Activated naive CD4-positive, alpha-beta T cell treated with anti-CD3 and anti-CD28 coated beads for 36 hours (primary cell): ENCODE measurements at regions not wholly inside any gene's neighbourhood (a gene's known extent, or its start where the extent isn't known, plus 50 kb on each side); places are given as distances from the start of the nearest gene placed in this dataset.
"Not testable (repeated sequence)": the region's sequence is repeated elsewhere in the genome, so short reads cannot be mapped to it uniquely, and the experiment has no call there.

Experiments used
- CTCF ChIA-PET: fragments of 350-600 bp; sonication (Branson Sonifier 250); formaldehyde crosslinking; loops from one replicate; lab custom pipeline; 2021; ENCODE audit warnings: antibody characterized with exemption; lab: Charles Lee
- DNase-seq: peaks from one replicate; pipeline ENCODE4 v3.0.0-alpha.2; 2020
- H3K27ac Mint-ChIP-seq: one replicate; pipeline ENCODE4 v1.8.0; 2021; ENCODE audit warnings: mild to moderate bottlenecking, mixed read lengths
- H3K27me3 Mint-ChIP-seq: one replicate; pipeline ENCODE4 v1.8.0; 2021; ENCODE audit warnings: low read depth, mixed read lengths
- H3K36me3 Mint-ChIP-seq: one replicate; pipeline ENCODE4 v1.8.0; 2021; ENCODE audit warnings: low read depth, mixed read lengths
- H3K4me1 Mint-ChIP-seq: one replicate; pipeline ENCODE4 v1.8.0; 2021; ENCODE audit warnings: low read depth, mixed read lengths
- H3K4me3 Mint-ChIP-seq: one replicate; pipeline ENCODE4 v1.8.0; 2021; ENCODE audit warnings: mild to moderate bottlenecking, moderate library complexity, mixed read lengths
- H3K9me3 Mint-ChIP-seq: one replicate; pipeline ENCODE4 v1.8.0; 2021; ENCODE audit warnings: mixed read lengths
- intact Hi-C: fragments of 100-400 bp; cut with micrococcal nuclease; formaldehyde crosslinking; loops from one replicate; pipeline ENCODE4 v1.15.1; 2023

- CTCF ChIA-PET: no interaction called here
- intact Hi-C loops: no loop called here
- Mint-ChIP-seq H3K4me3 (no peak overlapping the region), H3K27me3 (peaks cover 2% of the 10 kb centered on the region), H3K9me3 (peaks cover 2% of the 10 kb centered on the region), H3K27ac (no peak overlapping the region), H3K36me3 (no peaks in the 10 kb centered on the region), H3K4me1 (no peaks in the 10 kb centered on the region)
- DNase-seq: no peak
These were observed 184.9 kb downstream of the NAF1 start for GRCh38 chr4:162981823-162982222.

GRCh38 chr4:162978398-162978797, 188.3 kb downstream of the NAF1 start:
- H3K9me3 Mint-ChIP-seq: no peaks in the 10 kb centered on the region
- no peaks in the 10 kb centered on the region for H3K36me3 Mint-ChIP-seq
- CTCF ChIA-PET: interaction anchor here (0.6 kb wide), 1 partner anchor 445 kb away, joined by 5 read pairs; no protein-coding TSS in a partner anchor
- intact Hi-C loops: no loop called here
- H3K27ac Mint-ChIP-seq: no peak overlapping the region
- no peak overlapping the region for H3K4me3 Mint-ChIP-seq
- H3K4me1 Mint-ChIP-seq: no peaks in the 10 kb centered on the region
- no peak for DNase-seq
- peaks cover 2% of the 10 kb centered on the region for H3K27me3 Mint-ChIP-seq

DNA sequence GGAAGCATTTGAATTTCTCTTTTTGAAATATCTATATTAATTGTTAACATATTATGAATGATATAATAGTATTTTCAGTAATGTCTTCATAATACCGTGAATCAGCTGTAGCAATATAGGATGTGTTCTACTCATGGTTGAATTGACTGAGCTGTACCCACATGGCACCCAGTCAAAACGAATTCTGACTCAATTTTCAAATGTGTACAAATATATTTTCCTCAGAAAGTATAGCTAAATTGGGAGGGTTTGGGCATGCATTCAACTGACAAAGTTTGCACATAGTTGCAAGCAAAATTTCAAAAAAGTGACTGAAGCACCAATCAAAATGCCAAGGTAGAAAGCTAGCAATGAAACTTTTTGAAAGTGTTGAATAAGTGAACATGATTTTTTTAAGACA, 188.9 kb downstream of the NAF1 start:
- Mint-ChIP-seq H3K27me3 (peaks cover 2% of the 10 kb centered on the region), H3K36me3 (no peaks in the 10 kb centered on the region), H3K4me3 (no peak overlapping the region), H3K9me3 (no peaks in the 10 kb centered on the region), H3K27ac (no peak overlapping the region), H3K4me1 (no peaks in the 10 kb centered on the region)
- CTCF ChIA-PET: interaction anchor here (0.6 kb wide), 1 partner anchor 444 kb away, joined by 5 read pairs; no protein-coding TSS in a partner anchor
- intact Hi-C loops: no loop called here
- no peak for DNase-seq

DNA sequence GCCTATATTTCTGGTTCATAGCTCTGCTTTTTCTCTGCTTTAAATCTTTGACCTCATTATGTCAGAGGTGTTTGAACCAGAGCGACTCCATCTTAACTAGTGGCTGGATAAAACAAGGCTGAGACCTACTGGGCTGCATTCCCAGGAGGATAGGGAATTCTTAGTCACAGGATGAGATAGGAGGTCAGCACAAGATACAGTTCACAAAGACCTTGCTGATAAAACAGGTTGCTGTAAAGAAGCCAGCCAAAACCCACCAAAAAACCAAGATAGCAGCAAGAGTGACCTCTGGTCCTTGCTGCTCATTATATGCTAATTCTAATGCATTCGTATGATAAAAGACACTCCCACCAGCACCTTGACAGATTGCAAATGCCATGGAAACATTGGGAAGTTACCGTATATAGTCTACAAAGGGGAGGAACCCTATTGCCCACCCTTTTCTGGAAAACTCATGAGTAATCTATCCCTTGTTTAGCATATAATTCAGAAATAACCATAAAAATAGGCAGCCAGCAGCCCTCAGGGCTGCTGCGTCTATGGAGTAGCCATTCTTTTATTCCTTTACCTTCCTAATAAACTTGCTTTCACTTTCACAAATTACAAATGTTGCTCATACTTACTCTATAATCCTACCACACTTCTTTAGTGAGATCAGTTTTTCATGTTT, 193.9 kb downstream of the NAF1 start:
- H3K4me1 Mint-ChIP-seq: no peaks in the 10 kb centered on the region
- intact Hi-C loops: no loop called here
- no peaks in the 10 kb centered on the region for H3K9me3 Mint-ChIP-seq
- no peaks in the 10 kb centered on the region for H3K27me3 Mint-ChIP-seq
- H3K27ac Mint-ChIP-seq: no peak overlapping the region
- H3K36me3 Mint-ChIP-seq: no peaks in the 10 kb centered on the region
- CTCF ChIA-PET: no interaction called here
- H3K4me3 Mint-ChIP-seq: no peak overlapping the region
- DNase-seq: no peak

- peaks cover 2% of the 10 kb centered on the region for H3K27me3 Mint-ChIP-seq
- no peaks in the 10 kb centered on the region for H3K4me1 Mint-ChIP-seq
- no peak for DNase-seq
- H3K9me3 Mint-ChIP-seq: peaks cover 6% of the 10 kb centered on the region
- H3K4me3 Mint-ChIP-seq: no peak overlapping the region
- H3K27ac Mint-ChIP-seq: no peak overlapping the region
- intact Hi-C loops: no loop called here
- CTCF ChIA-PET: no interaction called here
- no peaks in the 10 kb centered on the region for H3K36me3 Mint-ChIP-seq
These were observed 197.5 kb downstream of the NAF1 start for GRCh38 chr4:162969194-162969593.

DNA sequence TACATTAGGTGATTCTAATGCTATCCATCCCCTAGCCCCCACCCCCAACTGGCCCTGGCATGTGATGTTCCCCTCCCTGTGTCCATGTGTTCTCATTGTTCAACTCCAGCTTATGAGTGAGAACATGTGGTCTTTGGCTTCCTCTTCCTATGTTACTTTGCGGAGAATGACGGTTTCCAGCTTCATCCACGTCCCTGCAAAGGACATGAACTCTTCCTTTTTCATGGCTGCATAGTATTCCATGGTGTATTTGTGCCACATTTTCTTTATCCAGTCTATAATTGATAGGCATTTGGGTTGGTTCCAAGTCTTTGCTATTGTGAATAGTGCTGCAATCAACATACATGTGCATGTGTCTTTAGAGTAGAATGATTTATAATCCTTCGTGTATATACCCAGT, 200.7 kb downstream of the NAF1 start:
- H3K27ac Mint-ChIP-seq, H3K9me3 Mint-ChIP-seq, DNase-seq, H3K4me1 Mint-ChIP-seq, H3K4me3 Mint-ChIP-seq, intact Hi-C loops, H3K36me3 Mint-ChIP-seq, CTCF ChIA-PET, H3K27me3 Mint-ChIP-seq: not testable (repeated sequence)

DNA sequence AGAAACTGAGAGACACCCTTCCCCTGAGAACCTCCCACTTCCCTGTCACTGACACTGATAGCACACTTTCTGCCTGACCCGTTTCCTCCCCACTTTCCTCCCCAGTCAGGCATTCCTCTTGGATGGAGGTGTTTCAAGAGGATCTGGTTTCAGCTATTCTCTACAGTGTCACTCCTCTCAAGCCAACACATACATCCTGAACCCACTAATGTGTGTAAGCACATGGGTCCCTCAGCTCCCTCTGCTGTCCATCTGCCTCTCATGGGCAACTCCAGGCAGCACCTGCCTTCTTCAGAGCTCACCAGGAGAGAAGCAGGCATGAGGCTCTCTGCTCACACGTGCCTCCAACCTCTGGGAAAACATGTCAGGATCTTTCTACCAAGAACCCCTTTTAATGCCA, 207.6 kb downstream of the NAF1 start:
- peaks cover 1% of the 10 kb centered on the region for H3K9me3 Mint-ChIP-seq
- peak; percentile 7 for DNase-seq
- H3K27ac Mint-ChIP-seq: no peak overlapping the region
- CTCF ChIA-PET: interaction anchor here (1.1 kb wide), 1 partner anchor 372 kb away, joined by 3 read pairs; no protein-coding TSS in a partner anchor
- no peak overlapping the region for H3K4me3 Mint-ChIP-seq
- intact Hi-C loops: no loop called here
- no peaks in the 10 kb centered on the region for H3K4me1 Mint-ChIP-seq
- H3K27me3 Mint-ChIP-seq: peaks cover under 1% of the 10 kb centered on the region
- no peaks in the 10 kb centered on the region for H3K36me3 Mint-ChIP-seq

DNA sequence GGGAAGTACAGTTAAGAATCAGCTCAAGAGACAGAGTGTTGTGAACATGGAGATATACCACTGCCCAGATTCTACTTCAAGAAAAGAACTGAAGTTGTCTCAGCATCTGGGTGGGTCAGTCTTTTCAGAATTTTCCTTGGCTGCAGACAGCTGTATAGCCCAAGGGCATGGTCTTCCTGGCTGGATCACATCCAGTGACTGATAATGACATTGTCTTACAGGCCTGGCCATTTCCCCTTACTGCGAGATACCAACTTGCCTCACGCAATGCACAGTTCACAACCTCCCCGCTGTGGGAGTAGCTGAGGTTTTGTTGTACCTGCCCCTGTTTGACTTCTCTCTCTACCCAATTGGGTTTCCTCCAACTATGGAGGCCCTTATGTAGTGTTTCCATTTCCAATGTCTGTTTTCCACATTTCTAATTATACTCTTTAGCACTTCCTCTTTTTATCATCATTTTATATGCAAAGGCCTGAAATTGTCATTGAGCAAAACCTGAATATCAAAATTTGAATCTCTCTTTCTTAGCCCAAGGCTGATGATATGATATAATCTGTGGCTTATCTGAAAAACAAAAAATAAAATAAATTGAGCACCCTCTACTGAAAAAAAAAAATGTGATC, 209.1 kb downstream of the NAF1 start:
- H3K27ac Mint-ChIP-seq: no peak overlapping the region
- H3K36me3 Mint-ChIP-seq: no peaks in the 10 kb centered on the region
- H3K27me3 Mint-ChIP-seq: peaks cover 2% of the 10 kb centered on the region
- CTCF ChIA-PET: no interaction called here
- peaks cover 2% of the 10 kb centered on the region for H3K9me3 Mint-ChIP-seq
- no peak for DNase-seq
- intact Hi-C loops: no loop called here
- no peak overlapping the region for H3K4me3 Mint-ChIP-seq
- no peaks in the 10 kb centered on the region for H3K4me1 Mint-ChIP-seq

GRCh38 chr4:162954976-162955375, 211.7 kb downstream of the NAF1 start:
- no peak overlapping the region for H3K4me3 Mint-ChIP-seq
- H3K4me1 Mint-ChIP-seq: no peaks in the 10 kb centered on the region
- peaks cover 2% of the 10 kb centered on the region for H3K27me3 Mint-ChIP-seq
- DNase-seq: no peak
- peaks cover 2% of the 10 kb centered on the region for H3K9me3 Mint-ChIP-seq
- H3K27ac Mint-ChIP-seq: no peak overlapping the region
- CTCF ChIA-PET: no interaction called here
- H3K36me3 Mint-ChIP-seq: no peaks in the 10 kb centered on the region
- intact Hi-C loops: no loop called here

DNA sequence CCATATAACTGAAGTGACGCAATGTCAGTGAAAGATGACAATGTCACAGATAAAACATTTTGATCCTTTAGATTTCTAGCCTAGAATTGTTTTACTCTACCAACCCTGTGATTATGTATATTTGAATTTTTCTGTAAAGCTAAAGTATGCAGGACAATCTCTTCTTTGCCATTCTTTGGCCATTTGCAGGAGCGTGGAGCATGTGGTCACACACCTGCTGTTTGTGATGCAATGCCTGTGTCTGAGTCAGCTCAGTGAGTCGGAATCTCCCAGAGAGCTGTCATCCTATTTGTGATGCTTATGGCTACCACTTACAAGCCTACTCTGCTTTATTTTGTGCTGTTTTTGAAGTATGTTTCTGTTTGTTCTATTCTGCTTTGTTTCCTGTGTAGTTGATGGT, 214.5 kb downstream of the NAF1 start:
- no peaks in the 10 kb centered on the region for H3K36me3 Mint-ChIP-seq
- peak; percentile 16 for DNase-seq
- intact Hi-C loops: no loop called here

GRCh38 chr4:162945713-162946112, 221.0 kb downstream of the NAF1 start:
- H3K4me1 Mint-ChIP-seq: no peaks in the 10 kb centered on the region
- H3K36me3 Mint-ChIP-seq: no peaks in the 10 kb centered on the region
- H3K9me3 Mint-ChIP-seq: no peaks in the 10 kb centered on the region
- intact Hi-C loops: no loop called here
- DNase-seq: no peak
- H3K27ac Mint-ChIP-seq: no peak overlapping the region
- CTCF ChIA-PET: no interaction called here
- no peak overlapping the region for H3K4me3 Mint-ChIP-seq
- peaks cover 2% of the 10 kb centered on the region for H3K27me3 Mint-ChIP-seq

More for the DNA sequence above, 214.5 kb downstream of the NAF1 start:
- Mint-ChIP-seq H3K27ac (peak overlapping the region; percentile 4), H3K27me3 (peaks cover 2% of the 10 kb centered on the region), H3K9me3 (peaks cover 2% of the 10 kb centered on the region), H3K4me1 (no peaks in the 10 kb centered on the region), H3K4me3 (no peak overlapping the region)
- CTCF ChIA-PET: no interaction called here

- no peak overlapping the region for H3K4me3 Mint-ChIP-seq
- H3K27ac Mint-ChIP-seq: no peak overlapping the region
- CTCF ChIA-PET: no interaction called here
- DNase-seq: no peak
- H3K36me3 Mint-ChIP-seq: no peaks in the 10 kb centered on the region
- intact Hi-C loops: no loop called here
- H3K9me3 Mint-ChIP-seq: no peaks in the 10 kb centered on the region
- no peaks in the 10 kb centered on the region for H3K4me1 Mint-ChIP-seq
- peaks cover 2% of the 10 kb centered on the region for H3K27me3 Mint-ChIP-seq
These were observed 223.4 kb downstream of the NAF1 start for GRCh38 chr4:162943263-162943662.
